Activated naive CD4-positive, alpha-beta T cell treated with Interleukin-2 at 50 U/mL for 16 hours (primary cell): ENCODE measurements at regions not wholly inside any gene's neighbourhood (a gene's known extent, or its start where the extent isn't known, plus 50 kb on each side); places are given as distances from the start of the nearest gene placed in this dataset.
"Not testable (repeated sequence)": the region's sequence is repeated elsewhere in the genome, so short reads cannot be mapped to it uniquely, and the experiment has no call there.

Source experiments
- DNase-seq: peaks from one replicate; pipeline ENCODE4 v3.0.0-alpha.2; 2020

DNA sequence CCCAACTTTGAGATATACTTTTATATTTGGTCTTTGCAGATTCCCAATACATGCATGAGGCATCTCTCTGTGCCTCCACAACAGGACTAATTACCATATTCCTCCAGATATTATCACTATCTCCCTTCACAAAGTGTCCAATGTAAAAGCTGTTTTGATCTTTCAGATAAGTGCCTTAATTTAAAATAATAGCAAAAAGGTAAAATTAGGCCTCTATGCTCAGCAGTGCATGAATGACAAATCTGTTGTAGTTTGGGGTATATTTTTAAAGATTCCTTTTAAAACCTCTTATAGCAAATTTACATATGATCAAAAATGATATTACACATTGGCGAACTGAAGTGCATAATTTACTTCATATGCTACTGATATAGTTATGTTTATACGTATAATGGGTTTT lies 369.2 kb upstream of the CCNH start:
- no peak for DNase-seq

DNA sequence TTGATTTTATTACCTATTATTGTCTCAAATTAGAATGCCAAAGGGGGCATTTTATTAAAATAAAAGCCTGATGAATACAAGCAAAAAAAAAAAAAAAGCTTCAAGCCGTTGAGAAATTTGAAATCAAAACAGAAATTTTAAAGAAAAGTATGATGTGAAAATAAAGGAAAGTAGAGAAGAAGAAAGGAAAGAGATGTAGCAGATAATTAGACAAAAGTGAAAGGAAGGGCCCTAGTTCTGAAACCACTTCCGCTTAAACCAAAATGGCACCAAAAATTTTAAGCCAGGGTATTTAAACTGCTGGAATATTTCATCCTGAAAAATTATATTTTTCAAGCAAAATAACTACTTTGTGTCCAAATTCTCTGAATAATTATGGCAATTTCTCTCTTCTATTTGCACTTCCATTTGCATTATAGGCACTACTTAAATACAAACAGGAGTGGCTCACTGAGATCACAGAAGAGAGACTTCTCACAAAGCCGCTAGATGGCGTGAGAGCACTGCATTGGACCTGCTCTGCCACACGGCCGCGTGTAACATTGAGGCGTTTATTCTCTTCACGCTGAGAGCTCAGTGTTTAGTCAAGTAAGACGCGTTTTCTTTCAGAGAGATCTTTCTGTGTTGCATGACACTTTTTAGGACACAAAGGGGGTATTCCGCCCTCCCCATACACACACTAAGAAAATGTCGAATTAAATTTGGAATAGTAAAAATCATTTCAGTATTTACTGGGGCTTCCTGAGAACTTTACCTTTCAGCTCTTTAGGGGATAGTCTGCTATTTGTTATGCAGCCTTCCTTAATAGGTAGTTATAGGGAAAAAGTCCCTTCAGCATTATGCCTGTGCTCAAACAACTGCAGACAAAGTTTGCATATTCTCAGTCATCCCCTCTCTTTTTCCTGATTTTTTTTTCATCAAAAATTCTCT lies 368.4 kb upstream of the CCNH start:
- DNase-seq: peak; percentile 74

DNA sequence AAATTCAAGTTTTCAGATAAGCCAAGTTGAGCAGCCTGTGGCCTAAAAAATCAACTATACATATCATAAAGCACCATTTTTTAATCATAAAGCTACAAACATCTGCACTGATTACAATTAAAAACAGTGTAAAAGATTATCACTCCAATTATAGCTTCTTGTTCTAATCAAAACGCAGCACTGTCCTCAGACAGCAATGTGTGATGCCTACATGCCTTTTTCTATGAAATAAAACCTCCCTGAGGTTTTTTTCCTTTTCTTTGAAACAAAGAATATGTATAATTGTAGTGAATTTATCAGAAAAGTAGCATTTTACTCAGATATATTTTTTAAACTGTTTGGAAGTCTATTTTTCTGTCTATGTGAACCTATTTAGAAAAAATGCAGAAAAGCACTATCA lies 366.1 kb upstream of the CCNH start:
- DNase-seq: no peak

DNA sequence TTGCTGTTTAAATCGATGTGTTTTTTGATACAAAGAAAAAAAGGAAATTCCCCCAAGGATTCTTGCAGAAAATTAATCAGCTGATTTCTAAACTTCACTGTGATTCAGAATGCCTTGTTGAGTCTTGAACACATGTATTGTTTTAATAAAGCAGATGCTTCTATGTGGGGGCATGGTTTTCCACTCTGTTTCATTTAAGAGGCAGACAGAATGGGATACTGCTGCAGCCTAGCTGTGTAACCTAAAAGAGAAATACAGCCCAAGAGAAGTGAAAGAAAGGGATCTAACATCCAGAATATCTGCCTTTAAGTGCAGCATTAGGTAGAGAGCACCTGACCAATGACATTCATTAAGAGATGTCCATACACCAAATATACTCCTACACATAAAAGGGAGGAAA lies 365.1 kb upstream of the CCNH start:
- DNase-seq: no peak

DNA sequence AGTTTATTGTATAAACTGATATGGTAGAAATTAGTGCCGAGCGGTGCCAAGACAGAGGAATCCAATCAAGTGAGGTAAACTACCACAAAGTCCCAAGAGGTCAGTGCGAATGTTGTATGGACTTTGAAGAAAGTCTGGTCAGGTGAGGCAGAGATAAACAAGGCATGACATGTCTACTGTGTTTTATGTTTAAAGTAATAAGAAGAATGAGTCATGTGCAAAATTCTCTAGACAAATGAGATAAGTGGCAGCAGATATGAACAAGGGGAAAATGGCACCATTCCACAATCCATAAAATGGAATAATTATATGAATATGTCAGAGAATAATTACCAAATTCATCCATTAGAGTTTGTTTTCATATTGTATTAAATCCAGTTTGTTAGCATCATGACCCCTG lies 364.1 kb upstream of the CCNH start:
- DNase-seq: no peak

DNA sequence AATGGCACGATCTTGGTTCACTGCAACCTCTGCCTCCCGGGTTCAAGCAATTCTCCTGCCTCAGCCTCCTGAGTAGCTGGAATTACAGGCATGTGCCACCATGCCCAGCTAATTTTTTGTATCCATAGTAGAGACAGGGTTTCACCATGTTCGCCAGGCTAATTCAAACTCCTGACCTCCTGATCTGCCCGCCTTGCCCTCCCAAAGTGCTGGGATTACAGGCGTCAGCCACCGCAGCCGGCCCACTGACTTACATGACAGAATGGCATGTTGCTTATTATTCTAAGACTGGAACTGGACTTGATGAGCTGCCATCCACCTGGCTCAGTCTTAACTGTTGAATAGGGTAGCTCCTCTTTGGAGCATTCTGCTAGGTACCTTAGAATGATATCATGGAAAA lies 363.6 kb upstream of the CCNH start:
- not testable (repeated sequence) for DNase-seq

DNA sequence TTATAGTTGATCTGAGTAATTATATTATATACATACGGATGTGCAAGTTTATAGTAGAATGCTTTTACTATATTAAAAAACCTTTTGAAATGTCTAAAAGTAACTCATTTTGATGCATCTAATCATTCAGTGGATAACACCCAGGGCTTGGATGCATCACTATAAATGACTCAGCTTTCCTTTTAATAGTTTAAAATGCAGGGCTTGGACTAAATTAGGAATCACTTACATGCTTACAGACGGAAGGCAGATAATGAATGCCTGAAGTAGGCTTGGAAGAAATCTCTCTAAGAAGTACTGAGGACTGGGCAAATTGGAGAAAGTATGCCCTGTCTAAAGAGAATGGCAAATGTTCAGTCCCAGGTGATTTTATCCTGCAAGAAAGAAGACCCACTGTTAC lies 362.5 kb upstream of the CCNH start:
- DNase-seq: no peak

DNA sequence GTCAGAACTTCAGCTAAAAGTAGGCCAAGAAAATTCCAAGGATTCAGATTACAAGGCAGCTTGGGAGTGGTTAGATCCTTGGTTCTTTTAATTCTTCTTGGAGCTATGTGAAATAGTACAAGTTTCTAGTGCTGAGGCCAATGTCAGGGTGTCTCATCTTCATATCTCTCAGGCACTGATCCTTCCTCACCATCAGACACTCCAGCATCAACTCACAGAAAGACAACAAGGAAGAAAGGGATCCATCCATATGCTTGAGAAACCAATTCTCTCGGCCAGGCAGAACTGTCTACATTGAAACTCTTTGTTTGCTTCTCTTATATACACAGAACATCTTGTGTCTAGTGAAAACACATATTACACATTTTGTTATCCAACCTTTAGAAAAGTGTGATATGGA lies 362.1 kb upstream of the CCNH start:
- DNase-seq: no peak

DNA sequence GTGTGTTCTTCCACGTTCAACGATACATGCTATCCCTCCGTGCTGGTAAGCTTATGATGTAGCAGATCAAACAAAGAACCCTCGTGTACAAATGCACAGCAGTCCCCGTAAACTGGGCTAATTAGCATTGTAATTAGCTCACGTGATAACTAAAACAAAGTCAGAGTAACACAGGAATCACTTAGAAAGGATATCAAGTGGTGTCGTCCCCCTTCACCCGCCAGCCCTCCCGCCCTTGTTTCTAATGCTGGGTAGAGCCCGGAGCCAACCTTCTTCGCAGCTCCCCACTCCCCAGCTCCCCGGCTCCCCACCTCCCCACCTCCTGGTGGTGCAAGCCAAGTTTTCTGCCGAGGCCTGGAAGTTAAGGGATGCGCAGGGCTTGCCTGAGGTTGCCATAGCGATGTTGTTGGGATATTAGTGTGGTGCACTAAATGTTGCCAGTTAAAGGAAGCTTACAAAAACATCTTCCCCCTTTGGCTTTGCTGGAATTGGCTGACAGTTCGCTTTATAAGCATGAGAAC lies 357.9 kb upstream of the CCNH start:
- no peak for DNase-seq

DNA sequence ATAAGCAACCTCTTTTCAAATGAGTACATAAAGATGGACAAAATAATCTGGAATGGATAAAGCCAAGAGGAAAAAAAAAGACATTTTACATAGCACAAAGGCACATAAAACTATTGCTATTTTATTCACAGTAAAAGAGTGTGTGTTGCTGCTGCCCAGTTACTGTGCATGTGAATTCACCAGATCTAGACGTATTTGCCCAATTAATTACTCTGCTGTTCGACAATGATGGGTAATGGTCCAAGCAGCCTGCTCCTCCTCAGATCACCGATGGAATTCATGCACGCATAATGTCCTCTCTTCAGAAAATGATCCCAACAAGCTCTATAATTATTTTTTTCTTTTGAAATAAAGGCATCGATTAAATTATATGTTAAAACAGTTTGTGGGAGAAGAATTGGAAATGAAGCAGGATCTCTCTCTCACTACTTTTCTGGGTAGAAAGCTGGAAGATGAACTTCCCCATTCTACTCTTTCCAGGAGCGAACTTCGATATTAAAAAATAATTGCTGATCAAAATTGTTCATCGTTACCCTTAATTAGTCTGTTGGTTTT lies 357.4 kb upstream of the CCNH start:
- no peak for DNase-seq

DNA sequence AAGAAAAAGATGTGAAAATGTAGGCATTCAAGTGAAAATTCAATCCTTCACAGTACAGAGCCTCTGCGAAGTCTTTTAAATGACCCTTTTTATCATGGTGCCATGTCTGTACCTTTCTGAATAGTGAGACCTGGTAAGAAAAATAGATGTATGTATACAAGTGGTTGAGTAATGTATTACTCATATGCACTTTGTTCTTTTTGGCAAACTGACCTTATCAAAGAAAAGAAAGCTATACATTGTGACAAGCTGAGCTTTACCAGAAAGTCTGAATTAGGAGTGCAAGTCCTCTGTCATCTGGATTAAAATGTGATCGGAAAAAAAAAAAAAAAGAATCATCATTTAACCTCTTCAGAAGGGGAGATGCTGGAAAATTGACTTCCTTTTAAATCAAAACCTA lies 356.4 kb upstream of the CCNH start:
- DNase-seq: no peak

DNA sequence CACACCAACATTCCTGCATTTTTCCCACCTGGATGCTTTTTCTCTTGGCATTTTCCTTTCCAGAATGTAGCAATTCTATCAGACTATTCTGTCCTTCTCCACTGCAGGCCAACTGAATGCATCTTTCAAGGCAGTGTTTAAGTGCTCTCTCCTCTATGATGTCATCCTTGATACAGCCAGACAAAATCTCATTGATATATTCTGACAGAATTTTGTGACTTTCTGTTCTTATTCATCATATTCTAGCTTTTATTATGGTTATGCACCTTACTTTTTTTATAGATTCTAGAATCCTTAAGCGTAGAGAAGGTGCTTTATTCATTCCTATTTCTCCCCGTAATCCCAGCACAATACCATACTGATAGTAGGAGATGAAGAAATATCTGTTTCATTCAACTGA lies 355.5 kb upstream of the CCNH start:
- no peak for DNase-seq

DNA sequence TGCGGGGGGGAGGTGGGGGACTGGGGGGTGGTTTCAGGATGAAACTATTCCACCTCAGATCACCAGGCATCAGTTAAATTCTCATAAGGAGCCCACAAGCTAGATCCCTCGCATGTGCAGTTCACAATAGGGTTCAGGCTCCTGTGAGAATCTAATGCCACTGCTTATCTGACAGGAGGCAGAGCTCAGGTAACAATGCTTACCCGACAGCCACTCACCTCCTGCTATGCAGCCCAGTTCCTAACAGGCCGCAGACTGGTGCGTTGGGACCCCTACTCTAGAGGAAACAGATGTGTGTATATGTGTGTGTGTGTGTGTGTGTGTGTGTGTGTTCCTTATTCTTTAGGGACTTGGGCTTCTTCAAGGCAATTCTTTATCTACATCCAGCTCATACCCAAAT lies 352.3 kb upstream of the CCNH start:
- no peak for DNase-seq

DNA sequence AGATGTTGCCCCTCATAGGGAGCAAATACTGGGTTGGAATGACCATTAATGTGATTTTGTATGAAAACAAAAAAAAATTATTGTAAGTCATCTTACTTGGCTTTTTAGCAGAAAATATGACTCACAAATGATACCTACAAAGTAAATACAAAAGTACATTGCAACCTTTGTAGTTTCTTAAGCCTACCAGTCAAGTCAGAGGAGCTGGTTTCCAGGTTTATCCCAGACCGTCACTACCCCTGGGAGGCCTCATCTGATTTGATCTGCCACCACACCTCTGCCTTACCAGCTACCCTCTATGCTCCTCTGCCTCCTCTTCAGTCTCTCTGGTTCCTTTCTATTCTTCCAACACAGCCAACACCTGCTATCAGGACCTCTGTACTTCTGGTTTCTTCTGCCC lies 349.9 kb upstream of the CCNH start:
- no peak for DNase-seq

DNA sequence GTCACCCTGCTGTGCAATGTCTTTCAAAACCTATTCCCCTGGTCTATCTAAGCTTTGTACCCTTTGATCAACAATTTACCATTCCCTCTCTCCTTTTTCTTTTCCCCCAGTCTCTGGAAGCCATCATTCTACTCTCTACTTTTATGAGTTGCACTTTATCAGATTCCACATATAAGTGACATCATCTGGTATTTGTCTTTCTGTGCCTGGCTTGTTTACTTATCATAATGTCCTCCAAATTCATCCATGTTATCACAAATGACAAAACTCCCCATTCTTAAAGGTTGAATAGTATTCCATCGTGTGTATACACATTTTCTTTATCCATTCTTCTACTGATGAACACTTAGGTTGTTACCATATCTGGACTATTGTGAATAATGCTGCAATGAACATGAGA lies 344.2 kb upstream of the CCNH start:
- DNase-seq: no peak

DNA sequence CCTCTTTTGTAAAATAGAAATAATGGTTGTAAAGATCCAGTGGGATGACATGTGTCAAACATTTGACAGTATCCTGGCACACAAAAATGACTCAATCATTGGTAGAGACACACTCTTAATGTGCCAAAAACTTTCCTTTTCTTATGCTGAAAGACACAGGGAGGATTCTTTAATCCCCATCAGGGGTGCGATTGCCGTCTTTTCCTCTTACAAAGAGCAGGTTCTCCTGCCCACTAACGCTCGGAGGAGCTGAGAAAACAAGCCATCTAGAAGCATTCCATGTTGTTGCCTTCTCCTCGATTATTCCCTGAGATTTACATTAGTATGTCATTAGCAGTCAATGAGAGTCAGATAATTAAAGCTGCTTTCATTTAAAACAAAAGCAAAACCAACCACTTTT lies 342.6 kb upstream of the CCNH start:
- DNase-seq: no peak

DNA sequence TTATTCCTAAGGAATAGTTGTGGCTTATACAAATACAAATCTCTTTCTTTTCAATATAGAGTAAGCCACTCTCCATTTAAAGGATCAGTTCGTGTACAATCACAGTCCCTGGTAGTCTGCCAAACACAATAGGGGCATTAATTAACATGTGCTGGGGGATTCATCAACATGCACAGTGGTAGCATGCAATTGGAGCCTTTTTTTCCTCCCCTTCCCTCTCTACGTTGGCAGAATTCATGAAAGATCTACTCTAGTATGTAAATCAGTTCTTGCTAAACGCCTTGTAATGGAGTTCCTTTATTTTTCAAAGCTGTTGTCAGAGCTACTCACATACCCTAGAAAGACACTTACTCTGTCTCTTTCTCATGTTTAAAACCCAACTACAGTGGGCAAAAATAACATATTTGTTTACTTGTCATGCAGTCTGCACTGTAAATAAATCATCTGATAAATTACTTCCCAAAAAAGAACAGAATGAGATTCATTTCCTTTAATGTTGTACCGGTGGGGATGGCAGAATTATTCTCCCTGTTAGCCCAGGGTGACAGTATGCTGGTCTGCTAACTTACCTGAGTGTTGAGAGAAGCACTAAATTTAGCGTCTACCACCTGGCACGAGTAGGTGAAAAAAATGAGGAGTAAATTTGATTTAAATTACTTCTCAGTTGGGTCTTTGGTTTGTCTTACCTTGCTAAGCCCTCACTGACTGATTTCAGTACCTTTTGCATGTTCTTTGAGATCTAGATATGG lies 341.5 kb upstream of the CCNH start:
- no peak for DNase-seq

DNA sequence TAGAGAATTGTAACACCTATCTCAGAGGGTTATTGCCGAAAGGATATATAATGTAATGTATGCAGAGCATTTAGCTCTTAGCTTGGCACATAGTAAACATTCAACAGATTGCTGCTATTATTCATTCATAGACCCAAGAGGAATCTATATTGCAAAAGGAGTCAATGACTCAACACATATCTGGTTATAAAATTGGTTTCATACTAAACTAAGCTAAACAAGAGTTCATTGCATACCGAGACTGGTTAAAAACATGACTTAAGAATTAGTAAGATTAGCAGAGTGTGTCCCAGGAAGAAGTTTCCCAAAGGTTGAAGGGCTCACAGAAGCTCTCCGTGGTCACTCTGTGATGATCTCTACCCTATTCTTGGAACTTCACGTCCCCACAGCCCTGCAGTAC lies 339.6 kb upstream of the CCNH start:
- DNase-seq: no peak

DNA sequence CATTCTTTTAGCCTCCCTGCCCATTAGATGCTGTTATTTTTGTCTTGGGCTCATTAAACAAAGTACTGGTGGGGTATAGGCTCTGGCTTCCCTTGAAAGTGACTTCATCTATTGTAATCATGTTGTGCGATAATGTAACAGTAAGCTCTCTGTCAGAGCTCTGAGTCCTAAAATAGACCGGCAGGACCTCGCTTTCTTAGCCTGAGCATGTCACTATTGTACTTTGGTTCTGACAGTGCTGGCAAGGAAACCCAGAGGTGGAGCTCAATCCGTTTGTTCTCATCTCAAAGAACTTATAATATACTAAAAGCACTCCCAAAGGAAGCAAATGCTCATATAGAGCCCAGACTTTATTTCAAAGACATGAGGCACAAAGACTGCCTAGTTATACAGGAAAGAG lies 339.1 kb upstream of the CCNH start:
- no peak for DNase-seq

DNA sequence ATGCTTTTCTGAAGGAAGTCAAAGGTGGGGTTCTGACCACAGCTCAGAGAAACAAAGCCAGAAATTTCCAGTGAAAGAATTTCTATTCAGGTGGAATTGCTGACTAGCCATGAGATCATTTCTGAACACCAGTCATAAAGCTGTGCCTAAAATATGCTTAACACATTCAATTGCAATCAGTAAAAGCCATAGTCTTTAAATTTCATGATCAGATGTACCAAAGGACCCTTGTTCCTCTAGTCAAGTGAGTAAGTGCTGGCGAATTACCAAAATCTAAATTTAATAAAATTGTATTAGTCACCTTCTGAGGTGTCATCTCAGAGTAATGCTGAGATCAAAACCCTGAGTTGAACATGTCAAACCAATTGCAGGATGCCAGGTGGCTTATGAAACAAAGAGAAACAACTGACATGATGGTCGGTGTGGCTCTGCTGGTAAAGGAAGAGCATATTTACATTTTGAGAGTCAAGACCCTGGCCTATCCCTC lies 334.2 kb upstream of the CCNH start:
- DNase-seq: no peak

DNA sequence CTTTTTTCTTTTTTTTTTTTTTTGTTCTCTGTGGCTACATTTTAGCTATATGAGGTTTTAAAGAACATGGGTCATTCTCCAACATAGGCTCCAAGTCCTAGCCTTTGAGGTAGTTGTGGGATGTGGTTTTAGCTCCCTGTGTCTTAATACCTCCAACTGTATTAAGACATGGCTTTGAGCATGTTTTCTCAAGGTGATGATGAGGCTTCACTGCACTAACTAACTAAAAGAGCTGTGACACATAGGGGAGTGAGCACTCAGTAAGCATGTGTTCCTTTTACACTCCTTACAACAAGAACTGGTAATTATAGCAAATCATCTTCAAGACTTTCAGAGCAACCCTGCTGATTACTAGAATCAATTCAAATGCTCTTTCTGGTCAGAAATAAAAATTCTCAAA lies 333.6 kb upstream of the CCNH start:
- DNase-seq: no peak

DNA sequence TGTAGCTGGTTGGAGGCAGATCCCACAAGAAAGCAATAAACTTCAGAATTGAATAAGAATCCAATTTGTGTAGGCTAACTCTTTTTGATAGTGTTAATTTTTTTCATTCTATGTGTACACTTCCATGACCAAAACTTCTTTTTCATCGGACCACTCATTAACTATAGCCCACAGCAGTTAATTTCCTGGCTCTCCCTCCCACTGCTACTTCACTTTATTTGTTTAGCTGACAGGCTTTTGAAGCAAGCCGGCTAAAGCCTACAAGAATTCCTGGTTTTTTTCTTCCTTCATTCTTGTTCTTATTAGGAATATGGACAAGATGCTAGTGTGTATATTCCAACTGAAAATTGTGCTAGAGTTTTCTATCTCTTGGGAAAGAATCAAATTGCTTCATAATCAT lies 329.2 kb upstream of the CCNH start:
- no peak for DNase-seq

DNA sequence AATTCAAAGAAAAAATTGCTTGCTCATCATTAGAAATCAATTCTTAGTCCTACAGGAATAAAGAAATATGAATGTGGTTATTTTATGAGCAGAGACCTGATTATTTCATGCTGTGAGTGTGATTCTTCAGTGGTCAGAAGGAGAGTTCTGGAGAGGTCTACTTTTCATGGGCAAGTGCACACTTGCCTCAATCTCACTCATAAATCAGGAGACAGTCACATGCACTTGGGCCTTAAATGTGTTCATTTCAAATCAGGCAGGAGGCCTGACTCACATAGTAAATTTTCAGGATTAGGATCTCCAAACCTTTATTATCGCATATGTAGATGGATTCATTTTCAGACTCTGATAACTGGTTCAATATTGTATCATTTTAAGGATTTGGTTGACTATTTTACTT lies 323.2 kb upstream of the CCNH start:
- DNase-seq: no peak

DNA sequence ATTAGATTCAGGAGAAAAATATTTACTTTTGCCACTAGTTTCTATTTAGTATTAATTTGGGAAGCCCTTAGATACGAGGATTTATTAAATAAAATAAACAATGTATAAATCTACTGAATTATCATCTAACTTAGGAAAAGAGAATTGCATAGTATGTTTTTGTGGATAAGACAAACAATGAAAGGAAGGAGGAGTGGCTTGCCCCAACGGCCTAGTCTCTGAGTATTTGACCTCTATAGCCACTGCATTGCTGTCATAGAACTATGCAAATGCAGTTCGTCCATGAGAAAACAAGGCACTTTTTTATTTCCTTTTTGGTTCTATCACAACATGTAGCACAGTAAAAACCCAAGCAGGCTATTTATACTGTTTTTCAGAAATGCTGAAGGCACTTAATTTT lies 321.2 kb upstream of the CCNH start:
- no peak for DNase-seq
